GM12892 (cell line): ENCODE measurements at regions not wholly inside any gene's neighbourhood (a gene's known extent, or its start where the extent isn't known, plus 50 kb on each side); places are given as distances from the start of the nearest gene placed in this dataset.
"Not testable (repeated sequence)": the region's sequence is repeated elsewhere in the genome, so short reads cannot be mapped to it uniquely, and the experiment has no call there.

Experiments
- DNase-seq: peaks from one replicate; pipeline ENCODE4 v3.0.0; 2011; ENCODE audit not compliant: insufficient read length
- FAIRE-seq: peaks from 2 replicates; lab custom pipeline; 2011; peaks lifted over from hg19 to GRCh38; lab: Jason Lieb, UNC
- POLR2A ChIP-seq: IDR thresholded peaks from 2 replicates; pipeline ENCODE4 v1.6.1; 2011; ENCODE audit warnings: low read depth, low read length, control low read depth
- POLR2AphosphoS5 ChIP-seq: IDR thresholded peaks from 2 replicates; pipeline ENCODE4 v1.6.1; 2011; ENCODE audit warnings: low read depth, low read length, control low read depth
- TAF1 ChIP-seq: IDR thresholded peaks from 2 replicates; pipeline ENCODE4 v1.6.1; 2011; ENCODE audit warnings: low read depth, mild to moderate bottlenecking, control low read depth, low read length, borderline replicate concordance

DNA sequence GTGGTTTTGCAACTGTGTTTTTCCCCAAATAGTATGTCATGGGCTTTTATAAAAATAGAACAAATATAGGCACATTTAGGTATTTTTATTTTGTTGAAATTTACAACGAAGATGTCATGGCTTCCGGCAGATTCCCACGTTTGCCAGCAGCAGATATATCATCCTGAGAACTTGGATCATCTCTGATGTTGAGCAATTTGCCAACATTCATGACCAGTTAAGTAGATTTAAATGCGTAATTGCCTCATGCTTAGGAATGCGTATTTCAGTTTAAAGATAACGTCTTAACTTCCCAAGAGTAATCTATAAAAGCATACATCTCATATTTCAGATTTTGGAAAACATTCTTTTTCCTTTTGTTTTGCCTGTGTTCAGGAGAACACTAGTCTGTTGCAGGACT is 457.8 kb downstream of the QKI start:
- FAIRE-seq (no peak), DNase-seq (no peak)
- no peak for TF ChIP-seq POLR2AphosphoS5
- no peak for TF ChIP-seq TAF1
- no peak for TF ChIP-seq POLR2A

- no peak for DNase-seq
- TF ChIP-seq POLR2AphosphoS5 (no peak), POLR2A (no peak), TAF1 (no peak)
- FAIRE-seq: no peak
Measured at GRCh38 chr6:163871616-163872015, 457.1 kb downstream of the QKI start.

DNA sequence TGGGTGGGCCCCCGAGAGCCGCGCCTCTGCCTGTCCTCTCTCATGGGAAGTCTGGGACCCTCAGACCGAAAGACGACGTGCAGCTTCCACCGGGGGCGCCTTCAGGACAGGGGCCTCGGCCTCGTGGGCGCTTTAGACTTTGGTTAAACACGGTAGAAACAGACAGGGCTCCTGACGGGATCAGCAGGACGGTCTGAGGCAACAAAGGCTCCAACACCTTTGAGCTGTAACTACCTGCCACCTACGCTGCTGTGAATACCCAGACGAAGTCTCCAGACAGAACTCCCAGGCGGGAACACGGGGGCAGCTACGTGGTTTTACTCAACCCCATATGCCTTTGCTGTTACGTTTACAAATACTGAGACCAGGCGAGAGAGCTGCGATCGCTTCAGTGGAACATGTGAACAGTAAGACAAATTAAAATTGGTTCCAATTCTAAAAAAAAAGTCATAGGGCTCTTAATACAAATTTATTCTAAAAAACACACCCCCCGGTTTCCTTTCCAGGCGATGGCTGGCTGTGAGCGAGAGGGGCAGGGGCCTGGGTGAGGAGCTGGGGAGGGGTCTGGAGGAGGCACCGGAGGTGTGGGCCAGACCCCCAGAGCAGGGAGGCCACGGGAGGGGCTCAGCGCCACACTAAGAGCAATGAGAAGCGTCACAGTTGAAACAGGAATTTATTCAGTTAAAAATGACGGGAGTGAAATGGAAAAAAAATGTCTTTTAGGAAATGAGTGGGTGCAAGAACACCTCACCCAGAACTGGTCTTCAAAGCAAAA is 453.2 kb downstream of the QKI start:
- TF ChIP-seq POLR2A (no peak), POLR2AphosphoS5 (no peak), TAF1 (no peak)
- no peak for DNase-seq
- FAIRE-seq: no peak

- no peak for DNase-seq
- no peak for FAIRE-seq
- TF ChIP-seq TAF1: no peak
- TF ChIP-seq POLR2AphosphoS5: no peak
- TF ChIP-seq POLR2A: no peak
Measured at GRCh38 chr6:163866192-163866591, 451.7 kb downstream of the QKI start.

GRCh38 chr6:163863565-163863964 is 449.0 kb downstream of the QKI start:
- TF ChIP-seq POLR2AphosphoS5: no peak
- TF ChIP-seq POLR2A: no peak
- no peak for TF ChIP-seq TAF1
- FAIRE-seq (no peak), DNase-seq (no peak)

GRCh38 chr6:163862701-163863100 is 448.2 kb downstream of the QKI start:
- FAIRE-seq (no peak), DNase-seq (no peak)
- TF ChIP-seq POLR2A (no peak), POLR2AphosphoS5 (no peak), TAF1 (no peak)

GRCh38 chr6:163861627-163862026 is 447.1 kb downstream of the QKI start:
- no peak for FAIRE-seq
- TF ChIP-seq TAF1: no peak
- no peak for TF ChIP-seq POLR2AphosphoS5

GRCh38 chr6:163860287-163861081 is 446.0 kb downstream of the QKI start:
- FAIRE-seq: no peak
- TF ChIP-seq POLR2A: no peak
- no peak for TF ChIP-seq POLR2AphosphoS5
- no peak for TF ChIP-seq TAF1

More at GRCh38 chr6:163861627-163862026, 447.1 kb downstream of the QKI start:
- DNase-seq: no peak

GRCh38 chr6:163858870-163859269 is 444.4 kb downstream of the QKI start:
- not testable (repeated sequence) for DNase-seq, FAIRE-seq

More at GRCh38 chr6:163860287-163861081, 446.0 kb downstream of the QKI start:
- DNase-seq: no peak

DNA sequence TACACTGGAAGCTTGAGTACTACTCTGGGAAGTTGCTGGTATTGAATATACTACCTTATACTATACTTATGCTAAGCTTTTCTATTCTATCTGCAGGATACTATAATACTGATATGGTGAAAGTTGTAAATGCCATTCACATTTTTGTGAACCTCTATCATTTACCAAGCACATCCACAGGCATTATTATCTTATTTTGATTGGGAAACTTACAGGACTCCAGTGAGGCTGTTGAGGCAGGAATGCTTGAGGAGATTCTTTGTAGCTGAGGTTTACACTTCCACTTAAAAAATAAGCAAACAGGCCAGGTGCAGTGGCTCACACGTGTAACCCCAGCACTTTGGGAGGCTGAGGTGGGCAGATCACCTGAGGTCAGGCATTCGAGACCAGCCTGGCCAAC is 442.9 kb downstream of the QKI start:
- TF ChIP-seq POLR2AphosphoS5: no peak
- no peak for TF ChIP-seq TAF1
- no peak for TF ChIP-seq POLR2A
- DNase-seq: no peak
- FAIRE-seq: no peak

DNA sequence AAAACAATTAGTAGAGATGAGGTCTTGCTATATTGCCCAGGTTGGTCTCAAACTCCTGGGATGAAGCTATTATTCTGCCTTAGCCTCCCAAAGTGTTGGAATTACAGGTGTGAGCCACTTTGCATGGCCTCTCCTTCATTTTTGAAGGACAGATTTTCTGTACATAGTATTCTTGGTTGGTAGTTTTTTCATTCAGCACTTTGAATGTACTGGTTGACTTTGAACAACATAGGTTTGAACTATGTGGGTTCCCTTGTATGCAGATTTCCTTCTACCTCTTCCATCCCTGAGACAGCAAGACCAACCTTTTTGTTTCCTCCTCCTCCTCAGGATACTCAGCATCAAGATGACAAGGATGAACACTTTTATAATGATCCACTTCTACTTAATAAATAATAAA is 436.4 kb downstream of the QKI start:
- DNase-seq: no peak
- TF ChIP-seq POLR2A: no peak
- TF ChIP-seq TAF1: no peak
- no peak for TF ChIP-seq POLR2AphosphoS5
- FAIRE-seq: no peak

DNA sequence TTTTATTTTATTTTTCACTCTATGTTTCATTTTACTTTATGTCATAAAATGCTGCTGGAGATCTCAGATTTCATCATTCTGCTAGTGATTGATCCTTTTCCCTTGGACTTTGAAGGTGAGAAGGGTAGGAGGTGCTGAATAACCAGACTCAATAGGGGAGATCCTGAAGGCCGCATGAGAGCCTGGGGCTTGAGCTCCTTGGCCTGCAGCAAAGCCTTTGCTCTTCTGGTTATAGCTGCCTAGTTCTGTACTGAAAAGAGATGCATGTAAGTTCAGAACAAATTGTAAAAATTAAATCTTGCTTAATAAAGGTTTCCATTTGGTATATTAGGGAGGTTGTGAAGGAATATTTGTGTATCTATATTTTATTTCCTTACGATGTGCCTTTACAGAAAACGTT is 430.2 kb downstream of the QKI start:
- no peak for DNase-seq
- TF ChIP-seq POLR2A: no peak
- no peak for TF ChIP-seq POLR2AphosphoS5
- TF ChIP-seq TAF1: no peak
- FAIRE-seq: no peak
